SK-N-SH treated with all-trans-retinoic acid at 6 μM for 48 hours (cell line): ENCODE measurements at regions not wholly inside any gene's neighbourhood (a gene's known extent, or its start where the extent isn't known, plus 50 kb on each side); places are given as distances from the start of the nearest gene placed in this dataset.

Source experiments
- ATAC-seq: fragments of 200-7000 bp; cut with Tn5 transposase; 3 replicates; pipeline ENCODE4 v1.9.1; 2020; ENCODE audit warnings: mild to moderate bottlenecking, moderate library complexity
- ARNTL ChIP-seq: fragments of 450-650 bp; formaldehyde crosslinking; IDR thresholded peaks from 2 replicates; pipeline ENCODE4 v1.5.0; 2020; ENCODE audit warnings: low read depth, mild to moderate bottlenecking, moderate library complexity, borderline replicate concordance
- BACH2 ChIP-seq: fragments of 250-450 bp; sonication (Bioruptor Pico); IDR thresholded peaks from 2 replicates; pipeline ENCODE4 v1.9.0; 2021; ENCODE audit warnings: mild to moderate bottlenecking, borderline replicate concordance
- CSDC2 ChIP-seq: fragments of 250-450 bp; sonication (Bioruptor Pico); IDR thresholded peaks from 2 replicates; pipeline ENCODE4 v1.5.0; 2020; ENCODE audit warnings: mild to moderate bottlenecking, moderate library complexity
- ESRRG ChIP-seq: fragments of 250-450 bp; sonication (Bioruptor Pico); IDR thresholded peaks from 2 replicates; pipeline ENCODE4 v1.6.1; 2021; ENCODE audit warnings: mild to moderate bottlenecking
- GLIS3 ChIP-seq: fragments of 250-450 bp; sonication (Bioruptor Pico); IDR thresholded peaks from 2 replicates; pipeline ENCODE4 v1.5.0; 2020; ENCODE audit warnings: mild to moderate bottlenecking, moderate library complexity
- ISL1 ChIP-seq: fragments of 250-450 bp; sonication (Bioruptor Pico); IDR thresholded peaks from 2 replicates; pipeline ENCODE4 v2.1.2; 2022; ENCODE audit warnings: mild to moderate bottlenecking, moderate library complexity
- OSR1 ChIP-seq: fragments of 250-450 bp; sonication (Bioruptor Pico); IDR thresholded peaks from 2 replicates; pipeline ENCODE4 v1.8.0; 2022; ENCODE audit warnings: moderate library complexity, mild to moderate bottlenecking, inconsistent platforms
- PPARA ChIP-seq: fragments of 250-450 bp; sonication (Bioruptor Pico); IDR thresholded peaks from 2 replicates; pipeline ENCODE4 v1.5.0; 2020; ENCODE audit warnings: mild to moderate bottlenecking, borderline replicate concordance
- RARB ChIP-seq: fragments of 250-450 bp; sonication (Bioruptor Pico); IDR thresholded peaks from 2 replicates; pipeline ENCODE4 v1.8.0; 2021; ENCODE audit warnings: mild to moderate bottlenecking, moderate library complexity
- SNAI2 ChIP-seq: fragments of 250-450 bp; sonication (Bioruptor Pico); IDR thresholded peaks from 2 replicates; pipeline ENCODE4 v1.5.0; 2020; ENCODE audit warnings: mild to moderate bottlenecking, moderate library complexity
- TCF4 ChIP-seq: fragments of 250-450 bp; sonication (Bioruptor Pico); IDR thresholded peaks from 2 replicates; pipeline ENCODE4 v1.8.0; 2021; ENCODE audit warnings: mild to moderate bottlenecking, moderate library complexity, borderline replicate concordance
- TOX ChIP-seq: fragments of 250-450 bp; sonication (Bioruptor Pico); IDR thresholded peaks from 2 replicates; pipeline ENCODE4 v1.8.0; 2021; ENCODE audit warnings: mild to moderate bottlenecking, moderate library complexity, borderline replicate concordance
- ZC3H10 ChIP-seq: fragments of 250-450 bp; sonication (Bioruptor Pico); IDR thresholded peaks from 2 replicates; pipeline ENCODE4 v1.5.1; 2021; ENCODE audit warnings: mild to moderate bottlenecking, moderate library complexity
- ZFP3 ChIP-seq: fragments of 250-450 bp; sonication (Bioruptor Pico); IDR thresholded peaks from 2 replicates; pipeline ENCODE4 v1.5.0; 2020; ENCODE audit warnings: mild to moderate bottlenecking, moderate library complexity
- ZNF565 ChIP-seq: fragments of 450-650 bp; formaldehyde crosslinking; conservative IDR thresholded peaks from 2 replicates; pipeline ENCODE4 v1.5.0; 2020; ENCODE audit warnings: low read depth, mild to moderate bottlenecking, moderate library complexity
- ZNF70 ChIP-seq: fragments of 450-650 bp; formaldehyde crosslinking; IDR thresholded peaks from 2 replicates; pipeline ENCODE4 v1.5.0; 2020; ENCODE audit warnings: mild to moderate bottlenecking, moderate library complexity
- ZNF8 ChIP-seq: fragments of 450-650 bp; formaldehyde crosslinking; IDR thresholded peaks from 2 replicates; pipeline ENCODE4 v1.5.0; 2020; ENCODE audit warnings: mild to moderate bottlenecking, moderate library complexity
- TF ChIP-seq, protein P1 (sequence below): fragments of 250-450 bp; sonication (Bioruptor Pico); IDR thresholded peaks from 2 replicates; pipeline ENCODE4 v1.8.0; 2021; ENCODE audit warnings: low read depth, mild to moderate bottlenecking, moderate library complexity, borderline replicate concordance
- TF ChIP-seq, protein P2 (sequence below): fragments of 250-450 bp; sonication (Bioruptor Pico); IDR thresholded peaks from 2 replicates; pipeline ENCODE4 v1.5.1; 2021; ENCODE audit warnings: mild to moderate bottlenecking, moderate library complexity
- TF ChIP-seq, protein P3 (sequence below): fragments of 250-450 bp; sonication (Bioruptor Pico); IDR thresholded peaks from 2 replicates; pipeline ENCODE4 v1.5.0; 2020; ENCODE audit warnings: mild to moderate bottlenecking, moderate library complexity
- TF ChIP-seq, protein P4 (sequence below): fragments of 250-450 bp; sonication (Bioruptor Pico); IDR thresholded peaks from 2 replicates; pipeline ENCODE4 v1.5.1; 2020; ENCODE audit warnings: low read depth, mild to moderate bottlenecking, moderate library complexity
- TF ChIP-seq, protein P5 (sequence below): fragments of 250-450 bp; sonication (Bioruptor Pico); IDR thresholded peaks from 2 replicates; pipeline ENCODE4 v1.8.0; 2020; ENCODE audit warnings: mild to moderate bottlenecking, moderate library complexity, borderline replicate concordance

DNA sequence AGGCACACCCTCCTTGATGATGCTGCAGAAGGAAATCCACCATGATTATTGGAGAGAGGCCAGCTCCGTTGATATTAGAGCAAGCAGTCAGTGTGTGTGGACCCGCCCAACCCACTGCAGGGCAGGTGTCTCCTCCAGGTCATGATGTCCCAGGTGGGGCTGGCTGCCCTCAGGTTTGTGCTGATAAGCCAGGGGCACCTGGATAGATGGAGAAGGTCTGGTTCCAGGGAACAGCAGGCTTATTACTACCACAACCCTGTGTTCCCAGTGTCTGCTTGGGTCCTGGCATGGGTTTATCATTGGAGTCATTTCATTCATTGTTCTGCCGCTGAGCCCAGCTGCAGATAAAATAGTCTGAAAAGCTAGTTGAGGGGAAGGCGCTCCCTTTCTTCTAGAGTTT lies 181.1 kb upstream of the NECTIN1 start:
- no peak for ATAC-seq
- TF ChIP-seq, protein P1, sequence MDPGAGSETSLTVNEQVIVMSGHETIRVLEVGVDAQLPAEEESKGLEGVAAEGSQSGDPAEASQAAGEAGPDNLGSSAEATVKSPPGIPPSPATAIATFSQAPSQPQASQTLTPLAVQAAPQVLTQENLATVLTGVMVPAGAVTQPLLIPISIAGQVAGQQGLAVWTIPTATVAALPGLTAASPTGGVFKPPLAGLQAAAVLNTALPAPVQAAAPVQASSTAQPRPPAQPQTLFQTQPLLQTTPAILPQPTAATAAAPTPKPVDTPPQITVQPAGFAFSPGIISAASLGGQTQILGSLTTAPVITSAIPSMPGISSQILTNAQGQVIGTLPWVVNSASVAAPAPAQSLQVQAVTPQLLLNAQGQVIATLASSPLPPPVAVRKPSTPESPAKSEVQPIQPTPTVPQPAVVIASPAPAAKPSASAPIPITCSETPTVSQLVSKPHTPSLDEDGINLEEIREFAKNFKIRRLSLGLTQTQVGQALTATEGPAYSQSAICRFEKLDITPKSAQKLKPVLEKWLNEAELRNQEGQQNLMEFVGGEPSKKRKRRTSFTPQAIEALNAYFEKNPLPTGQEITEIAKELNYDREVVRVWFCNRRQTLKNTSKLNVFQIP, result no peak
- TF ChIP-seq ZC3H10 (no peak), SNAI2 (no peak), ESRRG (CRISPR knock-in tag) (no peak), BACH2 (CRISPR knock-in tag) (no peak), GLIS3 (CRISPR knock-in tag) (no peak), TOX (CRISPR knock-in tag) (no peak), CSDC2 (CRISPR knock-in tag) (no peak), ZNF70 (no peak), ARNTL (CRISPR knock-in tag) (no peak), PPARA (CRISPR knock-in tag) (no peak), ZNF565 (no peak), RARB (CRISPR knock-in tag) (no peak), TCF4 (CRISPR knock-in tag) (no peak)
- TF ChIP-seq, protein P2, sequence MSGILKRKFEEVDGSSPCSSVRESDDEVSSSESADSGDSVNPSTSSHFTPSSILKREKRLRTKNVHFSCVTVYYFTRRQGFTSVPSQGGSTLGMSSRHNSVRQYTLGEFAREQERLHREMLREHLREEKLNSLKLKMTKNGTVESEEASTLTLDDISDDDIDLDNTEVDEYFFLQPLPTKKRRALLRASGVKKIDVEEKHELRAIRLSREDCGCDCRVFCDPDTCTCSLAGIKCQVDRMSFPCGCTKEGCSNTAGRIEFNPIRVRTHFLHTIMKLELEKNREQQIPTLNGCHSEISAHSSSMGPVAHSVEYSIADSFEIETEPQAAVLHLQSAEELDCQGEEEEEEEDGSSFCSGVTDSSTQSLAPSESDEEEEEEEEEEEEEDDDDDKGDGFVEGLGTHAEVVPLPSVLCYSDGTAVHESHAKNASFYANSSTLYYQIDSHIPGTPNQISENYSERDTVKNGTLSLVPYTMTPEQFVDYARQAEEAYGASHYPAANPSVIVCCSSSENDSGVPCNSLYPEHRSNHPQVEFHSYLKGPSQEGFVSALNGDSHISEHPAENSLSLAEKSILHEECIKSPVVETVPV (CRISPR knock-in tag), result no peak
- TF ChIP-seq, protein P3, sequence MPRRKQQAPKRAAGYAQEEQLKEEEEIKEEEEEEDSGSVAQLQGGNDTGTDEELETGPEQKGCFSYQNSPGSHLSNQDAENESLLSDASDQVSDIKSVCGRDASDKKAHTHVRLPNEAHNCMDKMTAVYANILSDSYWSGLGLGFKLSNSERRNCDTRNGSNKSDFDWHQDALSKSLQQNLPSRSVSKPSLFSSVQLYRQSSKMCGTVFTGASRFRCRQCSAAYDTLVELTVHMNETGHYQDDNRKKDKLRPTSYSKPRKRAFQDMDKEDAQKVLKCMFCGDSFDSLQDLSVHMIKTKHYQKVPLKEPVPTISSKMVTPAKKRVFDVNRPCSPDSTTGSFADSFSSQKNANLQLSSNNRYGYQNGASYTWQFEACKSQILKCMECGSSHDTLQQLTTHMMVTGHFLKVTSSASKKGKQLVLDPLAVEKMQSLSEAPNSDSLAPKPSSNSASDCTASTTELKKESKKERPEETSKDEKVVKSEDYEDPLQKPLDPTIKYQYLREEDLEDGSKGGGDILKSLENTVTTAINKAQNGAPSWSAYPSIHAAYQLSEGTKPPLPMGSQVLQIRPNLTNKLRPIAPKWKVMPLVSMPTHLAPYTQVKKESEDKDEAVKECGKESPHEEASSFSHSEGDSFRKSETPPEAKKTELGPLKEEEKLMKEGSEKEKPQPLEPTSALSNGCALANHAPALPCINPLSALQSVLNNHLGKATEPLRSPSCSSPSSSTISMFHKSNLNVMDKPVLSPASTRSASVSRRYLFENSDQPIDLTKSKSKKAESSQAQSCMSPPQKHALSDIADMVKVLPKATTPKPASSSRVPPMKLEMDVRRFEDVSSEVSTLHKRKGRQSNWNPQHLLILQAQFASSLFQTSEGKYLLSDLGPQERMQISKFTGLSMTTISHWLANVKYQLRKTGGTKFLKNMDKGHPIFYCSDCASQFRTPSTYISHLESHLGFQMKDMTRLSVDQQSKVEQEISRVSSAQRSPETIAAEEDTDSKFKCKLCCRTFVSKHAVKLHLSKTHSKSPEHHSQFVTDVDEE (CRISPR knock-in tag), result no peak
- TF ChIP-seq, protein P4, sequence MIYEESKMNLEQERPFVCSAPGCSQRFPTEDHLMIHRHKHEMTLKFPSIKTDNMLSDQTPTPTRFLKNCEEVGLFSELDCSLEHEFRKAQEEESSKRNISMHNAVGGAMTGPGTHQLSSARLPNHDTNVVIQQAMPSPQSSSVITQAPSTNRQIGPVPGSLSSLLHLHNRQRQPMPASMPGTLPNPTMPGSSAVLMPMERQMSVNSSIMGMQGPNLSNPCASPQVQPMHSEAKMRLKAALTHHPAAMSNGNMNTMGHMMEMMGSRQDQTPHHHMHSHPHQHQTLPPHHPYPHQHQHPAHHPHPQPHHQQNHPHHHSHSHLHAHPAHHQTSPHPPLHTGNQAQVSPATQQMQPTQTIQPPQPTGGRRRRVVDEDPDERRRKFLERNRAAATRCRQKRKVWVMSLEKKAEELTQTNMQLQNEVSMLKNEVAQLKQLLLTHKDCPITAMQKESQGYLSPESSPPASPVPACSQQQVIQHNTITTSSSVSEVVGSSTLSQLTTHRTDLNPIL (CRISPR knock-in tag), result no peak
- TF ChIP-seq, protein P5, sequence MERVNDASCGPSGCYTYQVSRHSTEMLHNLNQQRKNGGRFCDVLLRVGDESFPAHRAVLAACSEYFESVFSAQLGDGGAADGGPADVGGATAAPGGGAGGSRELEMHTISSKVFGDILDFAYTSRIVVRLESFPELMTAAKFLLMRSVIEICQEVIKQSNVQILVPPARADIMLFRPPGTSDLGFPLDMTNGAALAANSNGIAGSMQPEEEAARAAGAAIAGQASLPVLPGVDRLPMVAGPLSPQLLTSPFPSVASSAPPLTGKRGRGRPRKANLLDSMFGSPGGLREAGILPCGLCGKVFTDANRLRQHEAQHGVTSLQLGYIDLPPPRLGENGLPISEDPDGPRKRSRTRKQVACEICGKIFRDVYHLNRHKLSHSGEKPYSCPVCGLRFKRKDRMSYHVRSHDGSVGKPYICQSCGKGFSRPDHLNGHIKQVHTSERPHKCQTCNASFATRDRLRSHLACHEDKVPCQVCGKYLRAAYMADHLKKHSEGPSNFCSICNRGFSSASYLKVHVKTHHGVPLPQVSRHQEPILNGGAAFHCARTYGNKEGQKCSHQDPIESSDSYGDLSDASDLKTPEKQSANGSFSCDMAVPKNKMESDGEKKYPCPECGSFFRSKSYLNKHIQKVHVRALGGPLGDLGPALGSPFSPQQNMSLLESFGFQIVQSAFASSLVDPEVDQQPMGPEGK (CRISPR knock-in tag), result no peak
- TF ChIP-seq, all 23 proteins: peak for 0

DNA sequence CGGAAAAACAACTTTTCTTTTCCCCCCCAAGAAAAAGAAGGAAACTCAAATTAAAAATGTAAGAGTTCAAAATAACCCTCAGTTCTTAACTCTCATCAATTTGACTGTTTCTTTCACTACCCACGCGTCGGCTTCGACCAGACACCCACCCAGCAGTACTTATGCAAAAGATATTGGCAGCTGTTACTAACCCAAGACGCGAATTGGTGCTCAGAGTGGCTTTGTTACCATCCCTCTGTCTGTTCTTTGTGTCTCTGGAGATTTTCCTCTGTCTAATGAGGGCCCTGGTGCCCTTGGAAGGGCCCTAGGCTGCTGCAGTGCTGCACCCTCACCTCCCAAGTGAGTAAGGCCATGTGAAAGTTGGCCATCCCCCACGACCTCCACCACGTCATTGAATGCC lies 180.5 kb upstream of the NECTIN1 start:
- ATAC-seq, result no peak
- no peak for TF ChIP-seq RARB (CRISPR knock-in tag)
- TF ChIP-seq BACH2 (CRISPR knock-in tag), result no peak
- TF ChIP-seq ZNF8 (CRISPR knock-in tag), result no peak
- TF ChIP-seq ESRRG (CRISPR knock-in tag), result no peak
- no peak for TF ChIP-seq ZFP3 (CRISPR knock-in tag)
- no peak for TF ChIP-seq GLIS3 (CRISPR knock-in tag)
- no peak for TF ChIP-seq ZNF70
- TF ChIP-seq, protein P4 (CRISPR knock-in tag), result no peak
- no peak for TF ChIP-seq PPARA (CRISPR knock-in tag)
- no peak for TF ChIP-seq OSR1 (CRISPR knock-in tag)
- no peak for TF ChIP-seq ISL1 (CRISPR knock-in tag)
- TF ChIP-seq ARNTL (CRISPR knock-in tag), result no peak
- TF ChIP-seq TCF4 (CRISPR knock-in tag), result no peak
- TF ChIP-seq ZNF565, result no peak
- no peak for TF ChIP-seq TOX (CRISPR knock-in tag)
- TF ChIP-seq, protein P5 (CRISPR knock-in tag), result no peak
- no peak for TF ChIP-seq SNAI2
- TF ChIP-seq, protein P2 (CRISPR knock-in tag), result no peak
